ENCODE measurements at regions not wholly inside any gene's neighbourhood (a gene's known extent, or its start where the extent isn't known, plus 50 kb on each side); places are given as distances from the start of the nearest gene placed in this dataset.

DNA sequence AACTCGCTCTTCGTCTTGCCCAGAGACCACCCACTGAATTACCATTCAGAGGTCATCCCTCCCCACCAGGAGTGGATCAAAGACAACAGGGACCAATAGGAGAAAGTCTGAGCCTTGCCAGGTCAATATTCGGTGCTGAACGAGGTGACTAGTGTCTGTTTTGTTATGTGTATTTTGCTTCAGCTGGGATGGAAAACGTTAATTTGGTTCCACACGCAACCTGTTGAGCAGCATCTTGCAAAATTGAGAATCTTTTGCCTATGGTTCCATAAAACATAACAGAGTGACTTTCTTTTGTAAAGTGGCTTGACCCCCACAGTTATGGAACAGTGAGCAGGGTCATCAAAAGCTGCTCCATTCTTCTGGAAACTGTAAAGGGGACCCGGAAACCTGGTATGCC, 168.4 kb downstream of the MSX2 start:
- TF ChIP-seq CTCF (conservative IDR thresholded peaks at IDR 0.05; ENCODE audit: low read depth, low read length) (no peak), POLR2A (IDR thresholded peaks at IDR 0.05; ENCODE audit: low read depth, low read length) (no peak)
